ENCODE measurements at regions not wholly inside any gene's neighbourhood (a gene's known extent, or its start where the extent isn't known, plus 50 kb on each side); places are given as distances from the start of the nearest gene placed in this dataset.

DNA sequence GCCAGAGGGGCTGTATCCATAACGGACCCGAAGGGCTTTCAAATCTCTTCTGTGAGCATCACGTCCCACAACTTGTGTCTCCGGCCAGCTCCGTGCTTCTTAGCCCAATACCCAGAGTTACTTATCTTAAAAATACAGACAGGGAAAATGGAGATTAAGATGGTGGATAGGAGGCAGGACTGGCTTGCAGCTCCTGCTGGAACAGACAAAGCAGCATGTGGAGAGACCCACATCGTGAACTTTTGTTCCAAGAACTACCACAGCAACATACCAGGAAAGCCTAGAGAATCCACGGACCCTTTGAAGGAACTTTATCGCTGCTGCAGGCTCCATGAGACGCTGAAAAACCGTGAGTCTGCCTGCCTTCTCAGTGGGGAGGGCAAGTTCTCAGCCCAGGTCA is 113.7 kb downstream of the RNASET2 start:
- Histone ChIP-seq H3K36me3 (no peaks in the 10 kb centered on the region), H3F3A (ENCODE audit: low read depth) (no peaks in the 10 kb centered on the region), H3K9me3 (ENCODE audit: low read depth) (no peaks in the 10 kb centered on the region), H3K4me2 (no peak overlapping the region), H3K4me1 (no peaks in the 10 kb centered on the region), H4K20me1 (ENCODE audit: low read depth) (no peaks in the 10 kb centered on the region), H3K4me3 (no peak overlapping the region), H2AFZ (replicated peaks) (no peak overlapping the region), H3K9ac (no peak overlapping the region), H3K27ac (no peak overlapping the region), H3K27me3 (no peaks in the 10 kb centered on the region), H3K79me2 (ENCODE audit: low read depth) (no peaks in the 10 kb centered on the region)
- Mint-ChIP-seq H3K36me3 (peaks cover 11% of the 10 kb centered on the region), H3K27ac (no peak overlapping the region), H3K27me3 (ENCODE audit: insufficient read depth, low read depth) (no peaks in the 10 kb centered on the region), H3K4me1 (no peaks in the 10 kb centered on the region), H3K4me3 (no peak overlapping the region), H3K9me3 (peaks cover 15% of the 10 kb centered on the region)
- TF ChIP-seq EZH2phosphoT487 (IDR thresholded peaks at IDR 0.05) (no peak), EZH2 (IDR thresholded peaks at IDR 0.05) (no peak)
- TF ChIP-seq, protein P1, sequence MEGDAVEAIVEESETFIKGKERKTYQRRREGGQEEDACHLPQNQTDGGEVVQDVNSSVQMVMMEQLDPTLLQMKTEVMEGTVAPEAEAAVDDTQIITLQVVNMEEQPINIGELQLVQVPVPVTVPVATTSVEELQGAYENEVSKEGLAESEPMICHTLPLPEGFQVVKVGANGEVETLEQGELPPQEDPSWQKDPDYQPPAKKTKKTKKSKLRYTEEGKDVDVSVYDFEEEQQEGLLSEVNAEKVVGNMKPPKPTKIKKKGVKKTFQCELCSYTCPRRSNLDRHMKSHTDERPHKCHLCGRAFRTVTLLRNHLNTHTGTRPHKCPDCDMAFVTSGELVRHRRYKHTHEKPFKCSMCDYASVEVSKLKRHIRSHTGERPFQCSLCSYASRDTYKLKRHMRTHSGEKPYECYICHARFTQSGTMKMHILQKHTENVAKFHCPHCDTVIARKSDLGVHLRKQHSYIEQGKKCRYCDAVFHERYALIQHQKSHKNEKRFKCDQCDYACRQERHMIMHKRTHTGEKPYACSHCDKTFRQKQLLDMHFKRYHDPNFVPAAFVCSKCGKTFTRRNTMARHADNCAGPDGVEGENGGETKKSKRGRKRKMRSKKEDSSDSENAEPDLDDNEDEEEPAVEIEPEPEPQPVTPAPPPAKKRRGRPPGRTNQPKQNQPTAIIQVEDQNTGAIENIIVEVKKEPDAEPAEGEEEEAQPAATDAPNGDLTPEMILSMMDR (IDR thresholded peaks at IDR 0.05): no peak
- DNase-seq (ENCODE audit: low spot score): no peak

DNA sequence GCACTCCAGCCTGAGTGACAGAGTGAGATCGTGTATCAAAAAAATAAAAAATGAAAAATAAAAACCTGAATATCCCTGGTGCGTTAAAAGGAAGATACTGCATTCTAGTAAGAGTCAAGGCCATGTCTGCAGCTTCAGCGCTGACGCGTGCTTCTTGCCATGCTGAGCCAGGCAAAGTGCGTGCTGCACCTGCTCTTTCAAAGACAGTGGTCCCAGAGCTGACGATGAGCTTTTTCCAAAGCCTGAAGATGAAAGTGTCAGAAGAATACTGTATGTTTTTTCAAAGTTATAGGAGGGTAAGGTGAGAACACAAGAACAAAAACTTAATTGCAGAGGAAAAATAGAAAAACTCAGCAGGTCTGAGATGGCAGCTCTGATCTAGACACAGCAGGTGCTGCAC is 115.1 kb downstream of the RNASET2 start:
- Mint-ChIP-seq H3K27ac (no peak overlapping the region), H3K4me3 (no peak overlapping the region), H3K4me1 (no peaks in the 10 kb centered on the region), H3K9me3 (peaks cover 7% of the 10 kb centered on the region), H3K27me3 (ENCODE audit: insufficient read depth, low read depth) (no peaks in the 10 kb centered on the region), H3K36me3 (peaks cover 9% of the 10 kb centered on the region)
- no peaks in the 10 kb centered on the region for H3K79me2 ChIP-seq (ENCODE audit: low read depth)
- no peak overlapping the region for H3K4me2 ChIP-seq
- no peaks in the 10 kb centered on the region for H3K27me3 ChIP-seq
- no peak overlapping the region for H3K9ac ChIP-seq
- no peaks in the 10 kb centered on the region for H3F3A ChIP-seq (ENCODE audit: low read depth)
- H3K9me3 ChIP-seq (ENCODE audit: low read depth): no peaks in the 10 kb centered on the region
- TF ChIP-seq EZH2 (IDR thresholded peaks at IDR 0.05): no peak
- no peak for TF ChIP-seq EZH2phosphoT487 (IDR thresholded peaks at IDR 0.05)
- TF ChIP-seq, protein P1 (IDR thresholded peaks at IDR 0.05): no peak
- H3K36me3 ChIP-seq: no peaks in the 10 kb centered on the region
- H2AFZ ChIP-seq (replicated peaks): no peak overlapping the region
- no peaks in the 10 kb centered on the region for H3K4me1 ChIP-seq
- H4K20me1 ChIP-seq (ENCODE audit: low read depth): no peaks in the 10 kb centered on the region
- DNase-seq (ENCODE audit: low spot score): no peak
- no peak overlapping the region for H3K27ac ChIP-seq
- H3K4me3 ChIP-seq: no peak overlapping the region

DNA sequence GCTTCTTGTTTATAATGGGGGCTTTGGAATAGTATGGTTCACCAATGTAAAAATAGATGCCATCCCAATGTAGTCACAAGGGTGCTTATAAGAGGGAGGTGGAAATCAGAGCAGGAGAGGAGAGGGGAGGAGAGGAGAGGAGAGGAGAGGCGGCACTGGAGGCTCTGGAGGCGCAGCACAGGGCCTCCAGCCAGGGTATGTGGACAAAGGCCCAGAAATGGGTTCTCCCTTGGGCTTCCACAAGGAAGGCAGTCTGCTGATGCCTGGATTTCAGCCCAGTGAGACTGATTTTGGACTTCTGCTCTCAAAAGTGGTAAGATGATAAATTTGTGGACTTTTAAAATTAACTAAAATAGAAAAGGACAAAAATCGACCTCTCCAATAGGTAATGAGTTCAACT is 116.8 kb downstream of the RNASET2 start:
- Mint-ChIP-seq H3K27ac (no peak overlapping the region), H3K36me3 (peaks cover 9% of the 10 kb centered on the region), H3K27me3 (ENCODE audit: insufficient read depth, low read depth) (no peaks in the 10 kb centered on the region), H3K9me3 (no peaks in the 10 kb centered on the region), H3K4me3 (no peak overlapping the region), H3K4me1 (no peaks in the 10 kb centered on the region)
- Histone ChIP-seq H4K20me1 (ENCODE audit: low read depth) (no peaks in the 10 kb centered on the region), H3K4me2 (no peak overlapping the region), H3K27ac (no peak overlapping the region), H3K36me3 (no peaks in the 10 kb centered on the region), H3K4me1 (no peaks in the 10 kb centered on the region), H3K79me2 (ENCODE audit: low read depth) (no peaks in the 10 kb centered on the region), H2AFZ (replicated peaks) (no peak overlapping the region), H3K4me3 (no peak overlapping the region), H3K27me3 (no peaks in the 10 kb centered on the region), H3K9ac (no peak overlapping the region), H3K9me3 (ENCODE audit: low read depth) (no peaks in the 10 kb centered on the region), H3F3A (ENCODE audit: low read depth) (no peaks in the 10 kb centered on the region)
- TF ChIP-seq, protein P1 (IDR thresholded peaks at IDR 0.05): no peak
- TF ChIP-seq EZH2 (IDR thresholded peaks at IDR 0.05): no peak
- TF ChIP-seq EZH2phosphoT487 (IDR thresholded peaks at IDR 0.05): no peak
- no peak for DNase-seq (ENCODE audit: low spot score)

All from neural progenitor cell (in vitro differentiated cells).